GM12872 (cell line): ENCODE measurements at regions not wholly inside any gene's neighbourhood (a gene's known extent, or its start where the extent isn't known, plus 50 kb on each side); places are given as distances from the start of the nearest gene placed in this dataset.

Experiments used
- CTCF ChIP-seq: IDR thresholded peaks from 3 replicates; pipeline ENCODE4 v1.5.1; 2011; ENCODE audit warnings: low read depth, mild to moderate bottlenecking, low read length, moderate library complexity; ENCODE audit not compliant: insufficient read depth

- no peak for TF ChIP-seq CTCF
These were observed 99.1 kb upstream of the IGLL5 start for GRCh38 chr22:22788460-22789037.

- no peak for TF ChIP-seq CTCF
These were observed 98.2 kb upstream of the IGLL5 start for GRCh38 chr22:22789233-22789921.

- no peak for TF ChIP-seq CTCF
These were observed 97.4 kb upstream of the IGLL5 start for GRCh38 chr22:22789922-22790845.

DNA sequence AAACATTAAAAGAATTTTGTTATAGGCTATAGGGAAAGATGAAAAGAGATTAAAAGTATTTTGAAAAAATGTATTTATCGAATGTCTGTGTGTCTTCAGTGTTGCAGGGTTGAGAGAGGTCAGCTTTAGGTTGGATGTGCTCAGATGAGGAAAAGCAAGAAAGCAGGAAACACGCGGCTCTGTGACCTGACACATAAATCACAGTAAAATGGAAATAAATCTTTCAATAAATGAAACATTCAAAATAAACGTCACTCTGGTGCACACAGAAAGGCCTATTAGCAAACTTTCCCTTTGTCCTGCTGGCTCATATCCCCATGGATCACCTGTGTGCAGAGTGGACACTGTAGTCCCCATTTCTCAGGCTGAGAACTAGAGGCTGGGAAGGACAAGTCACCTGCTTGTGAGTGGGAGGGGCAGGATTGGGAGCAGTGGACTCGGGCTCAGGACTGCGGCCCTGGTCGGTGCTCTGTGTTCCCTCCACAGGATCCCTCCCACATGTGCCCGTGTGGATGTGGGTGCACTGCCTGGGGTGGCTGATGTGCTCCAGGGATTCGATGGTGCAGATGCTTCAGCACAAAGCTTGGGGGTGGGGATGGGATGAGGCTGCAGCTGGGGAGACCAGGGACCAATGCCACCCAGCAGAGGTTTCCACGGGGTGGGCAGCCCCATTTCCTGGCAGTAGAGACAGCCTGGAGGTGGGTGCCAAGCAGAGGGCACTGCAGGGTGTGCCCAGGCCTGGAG lies 96.0 kb upstream of the IGLL5 start:
- TF ChIP-seq CTCF, result no peak

DNA sequence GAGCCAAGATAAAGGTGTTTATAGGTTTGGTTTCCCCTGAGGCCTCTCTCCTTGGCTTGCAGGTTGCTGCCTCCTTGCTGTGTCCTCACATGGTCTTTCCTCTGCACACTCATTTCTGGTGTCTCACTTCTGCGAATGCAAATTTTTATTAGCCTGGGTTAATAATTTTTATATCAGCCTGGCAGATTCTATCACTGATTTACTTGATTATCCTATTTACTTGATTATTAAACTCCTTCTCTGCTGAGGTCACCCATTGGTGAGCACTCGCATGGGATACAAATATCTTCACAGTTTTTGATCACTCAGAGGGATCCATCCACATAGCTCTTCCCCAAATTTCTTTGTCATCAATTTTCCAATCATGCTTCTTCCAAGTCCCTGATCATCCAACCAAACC lies 90.9 kb upstream of the IGLL5 start:
- TF ChIP-seq CTCF, result no peak

GRCh38 chr22:22798232-22798616 lies 89.4 kb upstream of the IGLL5 start:
- no peak for TF ChIP-seq CTCF

DNA sequence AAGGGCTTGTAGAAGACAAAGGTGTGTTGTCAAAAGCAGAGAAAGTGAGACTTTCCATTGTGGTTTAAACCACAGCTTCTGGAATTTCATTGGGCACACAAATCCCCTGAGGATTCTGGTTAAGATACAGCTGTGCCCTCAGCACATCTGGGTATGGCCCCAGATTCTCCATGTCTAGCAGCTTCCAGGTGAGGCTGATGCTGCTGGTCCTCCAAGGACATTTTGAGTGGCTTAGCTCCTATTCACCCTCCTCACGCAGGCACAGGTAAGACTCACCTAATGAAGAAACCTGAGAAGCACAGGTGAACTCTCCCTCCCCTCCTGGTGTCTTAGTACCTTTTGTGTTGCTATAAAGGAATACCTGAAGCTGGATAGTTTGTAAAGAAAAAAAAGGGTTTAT lies 88.9 kb upstream of the IGLL5 start:
- TF ChIP-seq CTCF, result no peak
